PC-3 (cell line): ENCODE measurements at regions not wholly inside any gene's neighbourhood (a gene's known extent, or its start where the extent isn't known, plus 50 kb on each side); places are given as distances from the start of the nearest gene placed in this dataset.

ENCODE experiments used
- ATAC-seq: fragments of 200-7000 bp; cut with Tn5 transposase; 2 replicates; pipeline ENCODE4 v1.9.1; 2020; ENCODE audit warnings: mild to moderate bottlenecking, moderate library complexity
- BruUV-seq: library from RNA; stranded (reverse); fragments of 400-500 nt; replicated peaks from 2 replicates; lab custom pipeline; 2021; lab: Mats Ljungman, UMichigan
- CTCF ChIA-PET: fragments of 300-600 bp; sonication (Branson Sonifier 250); formaldehyde crosslinking; loops from one replicate; lab custom pipeline; 2022; ENCODE audit warnings: antibody characterized with exemption; lab: Charles Lee
- POLR2A ChIA-PET: fragments of 300-600 bp; sonication (Branson Sonifier 250); formaldehyde crosslinking; loops from one replicate; lab custom pipeline; 2022; ENCODE audit warnings: antibody characterized with exemption; ENCODE audit not compliant: unreplicated experiment; lab: Charles Lee
- DNase-seq: peaks from one replicate; pipeline ENCODE4 v3.0.0-alpha.2; 2015
- H2AFZ ChIP-seq: fragments of 300-600 bp; sonication (generic); 2 replicates; pipeline ENCODE4 v1.6.0; 2016; ENCODE audit warnings: antibody characterized with exemption, low read length
- H3F3A ChIP-seq: fragments of 300-600 bp; sonication (generic); one replicate; pipeline ENCODE4 v1.6.0; 2017; ENCODE audit warnings: antibody characterized with exemption, low read length, control low read depth, mild to moderate bottlenecking; ENCODE audit not compliant: unreplicated experiment
- H3K27ac ChIP-seq: fragments of 300-600 bp; sonication (generic); 2 replicates; pipeline ENCODE4 v1.5.1; 2016; ENCODE audit warnings: mild to moderate bottlenecking, low read length
- H3K27me3 ChIP-seq: fragments of 300-600 bp; sonication (generic); 2 replicates; pipeline ENCODE4 v1.6.1; 2016; ENCODE audit warnings: low read length, mixed read lengths
- H3K36me3 ChIP-seq: fragments of 300-600 bp; sonication (generic); 2 replicates; pipeline ENCODE4 v1.6.1; 2016; ENCODE audit warnings: low read depth, mixed run types, low read length, mixed read lengths
- H3K4me1 ChIP-seq: fragments of 300-600 bp; sonication (generic); 2 replicates; pipeline ENCODE4 v1.5.1; 2016; ENCODE audit warnings: low read length; ENCODE audit not compliant: insufficient read depth
- H3K4me2 ChIP-seq: fragments of 300-600 bp; sonication (generic); 2 replicates; pipeline ENCODE4 v1.6.0; 2016; ENCODE audit warnings: low read length
- H3K4me3 ChIP-seq: fragments of 300-600 bp; sonication (generic); 2 replicates; pipeline ENCODE4 v1.5.1; 2016; ENCODE audit warnings: mild to moderate bottlenecking, low read length, mixed read lengths
- H3K79me2 ChIP-seq: fragments of 300-600 bp; sonication (generic); 2 replicates; pipeline ENCODE4 v1.6.1; 2017; ENCODE audit warnings: low read length, mixed read lengths
- H3K9ac ChIP-seq: fragments of 300-600 bp; sonication (generic); 2 replicates; pipeline ENCODE4 v1.6.0; 2016; ENCODE audit warnings: mild to moderate bottlenecking, low read length
- H3K9me2 ChIP-seq: fragments of 300-600 bp; sonication (generic); replicated peaks from 2 replicates; pipeline ENCODE4 v1.6.1; 2016; ENCODE audit warnings: mixed run types, low read length, mixed read lengths
- H3K9me3 ChIP-seq: fragments of 300-600 bp; sonication (generic); 2 replicates; pipeline ENCODE4 v1.6.1; 2016; ENCODE audit warnings: low read length, mixed read lengths
- H4K20me1 ChIP-seq: fragments of 300-600 bp; sonication (generic); 2 replicates; pipeline ENCODE4 v1.6.1; 2016; ENCODE audit warnings: low read length, mixed read lengths
- CTCF ChIP-seq: fragments of 300-600 bp; sonication (generic); conservative IDR thresholded peaks from 2 replicates; pipeline ENCODE4 v1.5.1; 2017; ENCODE audit warnings: antibody characterized with exemption, low read depth, mild to moderate bottlenecking, low read length
- EZH2 ChIP-seq: fragments of 300-600 bp; sonication (generic); IDR thresholded peaks from one replicate; pipeline ENCODE4 v1.6.1; 2017; ENCODE audit warnings: antibody characterized with exemption, mild to moderate bottlenecking, low read length; ENCODE audit not compliant: unreplicated experiment
- EZH2phosphoT487 ChIP-seq: fragments of 300-600 bp; sonication (generic); IDR thresholded peaks from 2 replicates; pipeline ENCODE4 v1.6.1; 2018; ENCODE audit warnings: mild to moderate bottlenecking, antibody characterized with exemption, low read length, borderline replicate concordance
- intact Hi-C: fragments of 100-400 bp; cut with micrococcal nuclease; formaldehyde crosslinking; loops from 2 replicates; pipeline ENCODE4 v1.9.0; 2023

GRCh38 chr1:191852907-191853306 is 305.4 kb upstream of the RGS18 start:
- intact Hi-C loops: no loop called here
- Histone ChIP-seq H3K9ac (no peak overlapping the region), H3K4me3 (no peak overlapping the region), H3K9me3 (no peaks in the 10 kb centered on the region), H3K27me3 (no peaks in the 10 kb centered on the region), H3K4me1 (no peaks in the 10 kb centered on the region), H3K9me2 (no peaks in the 10 kb centered on the region), H4K20me1 (no peaks in the 10 kb centered on the region), H3F3A (no peaks in the 10 kb centered on the region), H3K4me2 (no peak overlapping the region), H3K36me3 (no peaks in the 10 kb centered on the region), H3K27ac (no peak overlapping the region), H3K79me2 (no peaks in the 10 kb centered on the region), H2AFZ (no peak overlapping the region)
- BruUV-seq: no TSS peak
- CTCF ChIA-PET: no interaction called here
- no peak for TF ChIP-seq CTCF
- POLR2A ChIA-PET: no interaction called here
- DNase-seq (no peak), ATAC-seq (no peak)

- Histone ChIP-seq H3K79me2 (no peaks in the 10 kb centered on the region), H3K4me1 (no peaks in the 10 kb centered on the region), H3F3A (no peaks in the 10 kb centered on the region), H3K9me3 (no peaks in the 10 kb centered on the region), H3K9ac (no peak overlapping the region), H2AFZ (no peak overlapping the region), H4K20me1 (no peaks in the 10 kb centered on the region), H3K4me3 (no peak overlapping the region), H3K36me3 (no peaks in the 10 kb centered on the region), H3K27ac (no peak overlapping the region), H3K9me2 (no peaks in the 10 kb centered on the region), H3K4me2 (no peak overlapping the region), H3K27me3 (no peaks in the 10 kb centered on the region)
- BruUV-seq: no TSS peak
- ChIA-PET POLR2A (no interaction called here), CTCF (no interaction called here)
- no peak for DNase-seq
- intact Hi-C loops: no loop called here
- ATAC-seq: no peak
- TF ChIP-seq EZH2 (no peak), CTCF (no peak), EZH2phosphoT487 (no peak)
These were observed 300.7 kb upstream of the RGS18 start for GRCh38 chr1:191857600-191857999.

GRCh38 chr1:191865479-191865878 is 292.8 kb upstream of the RGS18 start:
- DNase-seq (no peak), ATAC-seq (no peak)
- ChIA-PET POLR2A (no interaction called here), CTCF (no interaction called here)
- H3K4me3 ChIP-seq: no peak overlapping the region
- H2AFZ ChIP-seq: no peak overlapping the region
- no peak overlapping the region for H3K4me2 ChIP-seq
- H4K20me1 ChIP-seq: no peaks in the 10 kb centered on the region
- TF ChIP-seq EZH2phosphoT487 (no peak), EZH2 (no peak), CTCF (no peak)
- no peaks in the 10 kb centered on the region for H3K27me3 ChIP-seq
- H3K4me1 ChIP-seq: no peaks in the 10 kb centered on the region
- H3K9ac ChIP-seq: no peak overlapping the region
- no peaks in the 10 kb centered on the region for H3K9me3 ChIP-seq
- no peak overlapping the region for H3K27ac ChIP-seq
- BruUV-seq: no TSS peak
- intact Hi-C loops: no loop called here
- H3F3A ChIP-seq: no peaks in the 10 kb centered on the region
- H3K36me3 ChIP-seq: no peaks in the 10 kb centered on the region
- no peaks in the 10 kb centered on the region for H3K79me2 ChIP-seq
- no peaks in the 10 kb centered on the region for H3K9me2 ChIP-seq
